RWPE2 (cell line): ENCODE measurements at regions not wholly inside any gene's neighbourhood (a gene's known extent, or its start where the extent isn't known, plus 50 kb on each side); places are given as distances from the start of the nearest gene placed in this dataset.
A peak's percentile ranks its signal among the peaks of the same experiment; 100 is the strongest.

ENCODE experiments used
- ATAC-seq: fragments of 200-7000 bp; cut with Tn5 transposase; 3 replicates; pipeline ENCODE4 v1.9.1; 2021; ENCODE audit warnings: low read depth
- DNase-seq: peaks from one replicate; pipeline ENCODE4 v3.0.0-alpha.2; 2020; ENCODE audit warnings: low spot score
- H3K27ac ChIP-seq: fragments of 450-650 bp; 2 replicates; pipeline ENCODE4 v1.5.1; 2017; ENCODE audit warnings: mild to moderate bottlenecking; ENCODE audit not compliant: poor library complexity, severe bottlenecking
- H3K27me3 ChIP-seq: fragments of 250-450 bp; sonication (Bioruptor Pico); 2 replicates; pipeline ENCODE4 v1.5.1; 2021; ENCODE audit warnings: mild to moderate bottlenecking, moderate library complexity; ENCODE audit not compliant: insufficient read depth, poor library complexity, severe bottlenecking
- H3K36me3 ChIP-seq: fragments of 250-450 bp; sonication (Bioruptor Pico); 2 replicates; pipeline ENCODE4 v1.5.1; 2020; ENCODE audit warnings: low read depth, mild to moderate bottlenecking, moderate library complexity
- H3K4me1 ChIP-seq: fragments of 250-450 bp; sonication (Bioruptor Pico); 2 replicates; pipeline ENCODE4 v1.5.1; 2021; ENCODE audit warnings: mild to moderate bottlenecking, moderate library complexity; ENCODE audit not compliant: insufficient read depth, poor library complexity, severe bottlenecking
- H3K4me3 ChIP-seq: fragments of 250-450 bp; sonication (Bioruptor Pico); 2 replicates; pipeline ENCODE4 v1.5.1; 2021; ENCODE audit warnings: mild to moderate bottlenecking, moderate library complexity; ENCODE audit not compliant: severe bottlenecking
- H3K9me3 ChIP-seq: fragments of 250-450 bp; sonication (Bioruptor Pico); 2 replicates; pipeline ENCODE4 v1.5.1; 2021; ENCODE audit warnings: mild to moderate bottlenecking, moderate library complexity; ENCODE audit not compliant: severe bottlenecking
- TF ChIP-seq, protein P1 (sequence below): fragments of 450-650 bp; IDR thresholded peaks from one replicate; pipeline ENCODE4 v1.5.1; 2017; ENCODE audit warnings: mild to moderate bottlenecking, moderate library complexity; ENCODE audit not compliant: poor library complexity, severe bottlenecking

DNA sequence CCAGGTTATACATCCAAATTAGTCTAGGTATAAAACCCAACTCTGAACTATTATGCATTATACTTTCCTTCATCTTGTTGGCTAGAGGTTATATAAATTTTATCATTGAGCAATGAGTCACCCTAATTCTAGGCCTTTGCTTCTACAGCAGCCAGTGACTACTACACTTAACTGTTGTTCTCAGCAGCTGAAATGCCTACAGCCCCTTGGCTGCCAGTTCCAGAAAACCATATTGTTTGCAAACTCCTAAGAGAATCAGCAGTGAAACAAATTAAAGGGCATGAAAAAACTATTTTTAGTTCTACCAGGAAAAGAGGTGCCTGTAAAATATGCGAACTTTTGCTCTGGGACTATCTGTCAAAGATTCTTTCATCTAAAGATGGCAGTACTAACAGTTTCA lies 292.8 kb downstream of the FRK start:
- TF ChIP-seq, protein P1, sequence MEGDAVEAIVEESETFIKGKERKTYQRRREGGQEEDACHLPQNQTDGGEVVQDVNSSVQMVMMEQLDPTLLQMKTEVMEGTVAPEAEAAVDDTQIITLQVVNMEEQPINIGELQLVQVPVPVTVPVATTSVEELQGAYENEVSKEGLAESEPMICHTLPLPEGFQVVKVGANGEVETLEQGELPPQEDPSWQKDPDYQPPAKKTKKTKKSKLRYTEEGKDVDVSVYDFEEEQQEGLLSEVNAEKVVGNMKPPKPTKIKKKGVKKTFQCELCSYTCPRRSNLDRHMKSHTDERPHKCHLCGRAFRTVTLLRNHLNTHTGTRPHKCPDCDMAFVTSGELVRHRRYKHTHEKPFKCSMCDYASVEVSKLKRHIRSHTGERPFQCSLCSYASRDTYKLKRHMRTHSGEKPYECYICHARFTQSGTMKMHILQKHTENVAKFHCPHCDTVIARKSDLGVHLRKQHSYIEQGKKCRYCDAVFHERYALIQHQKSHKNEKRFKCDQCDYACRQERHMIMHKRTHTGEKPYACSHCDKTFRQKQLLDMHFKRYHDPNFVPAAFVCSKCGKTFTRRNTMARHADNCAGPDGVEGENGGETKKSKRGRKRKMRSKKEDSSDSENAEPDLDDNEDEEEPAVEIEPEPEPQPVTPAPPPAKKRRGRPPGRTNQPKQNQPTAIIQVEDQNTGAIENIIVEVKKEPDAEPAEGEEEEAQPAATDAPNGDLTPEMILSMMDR = no peak
- Histone ChIP-seq H3K4me3 (no peak overlapping the region), H3K27ac (no peak overlapping the region), H3K4me1 (no peaks in the 10 kb centered on the region), H3K9me3 (no peaks in the 10 kb centered on the region), H3K36me3 (no peaks in the 10 kb centered on the region), H3K27me3 (no peaks in the 10 kb centered on the region)
- ATAC-seq = no peak
- DNase-seq = no peak

GRCh38 chr6:115766745-115767462 lies 293.8 kb downstream of the FRK start:
- Histone ChIP-seq H3K27me3 (no peaks in the 10 kb centered on the region), H3K4me1 (no peaks in the 10 kb centered on the region), H3K36me3 (no peaks in the 10 kb centered on the region), H3K4me3 (no peak overlapping the region), H3K9me3 (no peaks in the 10 kb centered on the region), H3K27ac (no peak overlapping the region)
- no peak for ATAC-seq
- no peak for DNase-seq
- TF ChIP-seq, protein P1 = no peak

DNA sequence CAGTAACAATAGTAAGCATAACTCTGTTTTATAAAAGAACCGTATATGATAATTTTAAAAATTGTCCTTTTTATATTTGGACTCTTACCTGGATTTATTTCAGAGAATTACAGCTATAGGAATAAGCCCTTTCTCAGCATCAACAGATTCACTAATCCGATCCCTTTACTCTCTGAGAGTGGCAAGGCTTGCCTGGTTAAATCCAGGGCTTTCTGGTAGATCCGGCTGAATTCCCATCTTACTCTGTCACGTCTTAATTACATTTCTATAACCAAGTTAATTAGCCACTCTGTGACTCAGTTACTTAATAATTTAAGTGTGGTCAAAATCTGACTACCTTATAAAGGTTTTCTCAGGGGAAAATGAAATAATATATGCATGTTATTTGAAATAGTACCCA lies 294.7 kb downstream of the FRK start:
- ATAC-seq (no peak), DNase-seq (no peak)
- H3K36me3 ChIP-seq = no peaks in the 10 kb centered on the region
- H3K4me1 ChIP-seq = no peaks in the 10 kb centered on the region
- TF ChIP-seq, protein P1 = no peak
- no peaks in the 10 kb centered on the region for H3K9me3 ChIP-seq
- H3K27ac ChIP-seq = no peak overlapping the region
- no peak overlapping the region for H3K4me3 ChIP-seq
- no peaks in the 10 kb centered on the region for H3K27me3 ChIP-seq

DNA sequence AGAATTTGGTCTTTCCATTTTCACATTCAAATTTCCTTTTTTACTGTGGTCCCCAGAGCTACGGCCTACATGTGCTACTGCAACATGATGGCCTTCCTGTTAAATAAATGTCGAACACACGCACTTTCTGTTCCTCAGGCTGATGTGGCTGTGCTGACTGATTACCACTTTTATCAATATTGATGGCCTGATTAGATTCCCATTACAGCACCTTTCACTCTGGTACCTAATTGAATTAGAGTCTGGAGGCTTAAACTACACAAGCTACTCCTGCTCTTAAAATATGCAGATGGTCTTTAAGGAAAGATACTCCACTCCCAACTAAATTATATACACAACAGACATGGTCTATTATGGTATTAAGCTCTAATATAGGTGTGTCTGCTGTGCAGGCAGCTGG lies 301.6 kb downstream of the FRK start:
- ATAC-seq = no peak
- Histone ChIP-seq H3K27ac (no peak overlapping the region), H3K27me3 (no peaks in the 10 kb centered on the region), H3K9me3 (no peaks in the 10 kb centered on the region), H3K4me3 (no peak overlapping the region), H3K4me1 (no peaks in the 10 kb centered on the region), H3K36me3 (no peaks in the 10 kb centered on the region)
- DNase-seq = no peak
- TF ChIP-seq, protein P1 = no peak

DNA sequence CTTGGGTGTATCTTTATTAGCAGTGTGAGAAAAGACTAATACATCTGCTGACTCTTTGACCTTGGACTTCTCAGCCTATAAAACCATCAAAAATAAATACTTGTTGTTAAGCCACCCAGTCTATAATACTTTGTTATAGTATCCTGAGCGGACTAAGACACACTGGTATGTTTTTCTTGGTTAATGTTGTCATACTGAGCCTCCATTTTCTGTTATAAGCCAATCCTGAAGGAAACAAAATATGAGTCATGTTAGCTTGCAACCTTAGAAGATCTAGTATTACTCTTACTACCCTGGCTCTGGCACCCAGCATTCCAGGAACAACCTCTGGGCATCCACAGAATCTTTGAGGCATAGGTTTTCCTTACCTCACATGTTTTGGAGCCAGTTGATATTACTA lies 307.2 kb downstream of the FRK start:
- TF ChIP-seq, protein P1 = no peak
- Histone ChIP-seq H3K27me3 (peaks cover 3% of the 10 kb centered on the region), H3K36me3 (no peaks in the 10 kb centered on the region), H3K9me3 (no peaks in the 10 kb centered on the region), H3K4me3 (no peak overlapping the region), H3K4me1 (no peaks in the 10 kb centered on the region), H3K27ac (no peak overlapping the region)
- DNase-seq (no peak), ATAC-seq (0 out of 3 replicates have a peak, but pooled peaks have one; percentile 29)
